IMR-90 (cell line): ENCODE measurements at regions not wholly inside any gene's neighbourhood (a gene's known extent, or its start where the extent isn't known, plus 50 kb on each side); places are given as distances from the start of the nearest gene placed in this dataset.

Experiments
- ATAC-seq: fragments of 200-7000 bp; cut with Tn5 transposase; 2 replicates; pipeline ENCODE4 v1.9.1; 2020; ENCODE audit warnings: low read depth, mild to moderate bottlenecking, moderate library complexity
- BruUV-seq: library from RNA; stranded (reverse); fragments of 400-500 nt; replicated peaks from 2 replicates; lab custom pipeline; 2021; lab: Mats Ljungman, UMichigan
- CTCF ChIA-PET: fragments of 300-600 bp; formaldehyde crosslinking; extraction: SDS; loops from one replicate; lab custom pipeline; 2021; ENCODE audit warnings: antibody characterized with exemption; lab: Yijun Ruan, JAX
- POLR2A ChIA-PET: fragments of 300-600 bp; sonication (Branson Sonifier 250); formaldehyde crosslinking; loops from one replicate; lab custom pipeline; 2022; ENCODE audit warnings: antibody characterized with exemption; ENCODE audit not compliant: unreplicated experiment; lab: Charles Lee
- DNase-seq: peaks from one replicate; pipeline ENCODE4 v3.0.0; 2013
- H2AFZ ChIP-seq: replicated peaks from 2 replicates; pipeline ENCODE3; 2013; ENCODE audit warnings: low read length, mild to moderate bottlenecking; ENCODE audit not compliant: poor library complexity
- H2AK5ac ChIP-seq: 2 replicates; pipeline ENCODE4 v1.6.1; 2013; ENCODE audit warnings: low read depth, low read length, inconsistent platforms
- H2AK9ac ChIP-seq: replicated peaks from 2 replicates; pipeline ENCODE3; 2013; ENCODE audit warnings: mild to moderate bottlenecking, low read depth, low read length, moderate library complexity; ENCODE audit not compliant: poor library complexity
- H2BK120ac ChIP-seq: 2 replicates; pipeline ENCODE4 v1.6.1; 2013; ENCODE audit warnings: low read depth, low read length, inconsistent platforms
- H2BK15ac ChIP-seq: 3 replicates; pipeline ENCODE4 v1.6.1; 2013; ENCODE audit warnings: low read depth, low read length, inconsistent platforms
- H2BK20ac ChIP-seq: 2 replicates; pipeline ENCODE4 v1.6.1; 2013; ENCODE audit warnings: low read depth, mild to moderate bottlenecking, inconsistent platforms, low read length, moderate library complexity
- H2BK5ac ChIP-seq: 2 replicates; pipeline ENCODE4 v1.6.1; 2013; ENCODE audit warnings: mild to moderate bottlenecking, low read depth, low read length, inconsistent platforms; ENCODE audit not compliant: poor library complexity, severe bottlenecking
- H3K14ac ChIP-seq: replicated peaks from 2 replicates; pipeline ENCODE4 v1.6.1; 2013; ENCODE audit warnings: low read depth, low read length, inconsistent platforms
- H3K18ac ChIP-seq: 2 replicates; pipeline ENCODE4 v1.6.1; 2013; ENCODE audit warnings: low read depth, low read length, control low read depth
- H3K23ac ChIP-seq: 2 replicates; pipeline ENCODE4 v1.6.1; 2013; ENCODE audit warnings: low read depth, low read length, inconsistent platforms
- H3K27ac ChIP-seq: 2 replicates; pipeline ENCODE4 v1.5.1; 2013; ENCODE audit warnings: mild to moderate bottlenecking, control low read depth, low read length; ENCODE audit not compliant: insufficient read depth
- H3K27me3 ChIP-seq: 2 replicates; pipeline ENCODE4 v1.6.1; 2013; ENCODE audit warnings: low read length; ENCODE audit not compliant: control insufficient read depth, insufficient read depth
- H3K36me3 ChIP-seq: 2 replicates; pipeline ENCODE4 v1.6.1; 2013; ENCODE audit warnings: low read length, mixed read lengths; ENCODE audit not compliant: control insufficient read depth, insufficient read depth
- H3K4ac ChIP-seq: 2 replicates; pipeline ENCODE4 v1.6.1; 2013; ENCODE audit warnings: low read depth, low read length, inconsistent platforms
- H3K4me1 ChIP-seq: 2 replicates; pipeline ENCODE4 v1.6.1; 2013; ENCODE audit warnings: low read length, mixed read lengths; ENCODE audit not compliant: control insufficient read depth, insufficient read depth
- H3K4me2 ChIP-seq: 2 replicates; pipeline ENCODE4 v1.6.1; 2013; ENCODE audit warnings: low read depth, mild to moderate bottlenecking, control low read depth, low read length, moderate library complexity
- H3K4me3 ChIP-seq: 2 replicates; pipeline ENCODE4 v1.5.1; 2013; ENCODE audit warnings: low read depth, mild to moderate bottlenecking, control low read depth, low read length, moderate library complexity; ENCODE audit not compliant: insufficient read depth
- H3K56ac ChIP-seq: 2 replicates; pipeline ENCODE4 v1.6.1; 2013; ENCODE audit warnings: low read length, inconsistent platforms; ENCODE audit not compliant: insufficient read depth; ENCODE audit errors: extremely low read depth
- H3K79me1 ChIP-seq, 2 experiments: 2 replicates each; pipeline ENCODE4 v1.6.1; 2013; ENCODE audit warnings: low read length in 2 of 2, inconsistent platforms in 1 of 2, low read depth in 1 of 2
- H3K9ac ChIP-seq: 2 replicates; pipeline ENCODE4 v1.6.1; 2013; ENCODE audit warnings: low read depth, low read length, control low read depth
- H3K9me1 ChIP-seq: 2 replicates; pipeline ENCODE4 v1.6.1; 2013; ENCODE audit warnings: low read length, inconsistent platforms; ENCODE audit not compliant: insufficient read depth
- H3K9me3 ChIP-seq: 2 replicates; pipeline ENCODE4 v1.6.1; 2013; ENCODE audit warnings: low read length; ENCODE audit not compliant: control insufficient read depth, insufficient read depth
- H4K20me1 ChIP-seq: 2 replicates; pipeline ENCODE4 v1.6.1; 2013; ENCODE audit warnings: low read length, inconsistent platforms; ENCODE audit not compliant: insufficient read depth
- H4K5ac ChIP-seq: 2 replicates; pipeline ENCODE4 v1.6.1; 2013; ENCODE audit warnings: mild to moderate bottlenecking, low read depth, low read length, control low read depth
- H4K8ac ChIP-seq, 2 experiments: 2 replicates each; pipeline ENCODE4 v1.6.1; 2013; ENCODE audit warnings: low read depth in 2 of 2, low read length in 2 of 2, control low read depth in 1 of 2, inconsistent platforms in 1 of 2
- H4K91ac ChIP-seq: 2 replicates; pipeline ENCODE4 v1.6.1; 2013; ENCODE audit warnings: low read depth, low read length, inconsistent platforms; ENCODE audit not compliant: insufficient read depth
- CEBPB ChIP-seq: IDR thresholded peaks from 2 replicates; pipeline ENCODE4 v1.6.1; 2012; ENCODE audit warnings: low read depth, low read length, improper control_type of control experiment
- CHD1 ChIP-seq: IDR thresholded peaks from 2 replicates; pipeline ENCODE4 v1.6.1; 2012; ENCODE audit warnings: low read depth, low read length, improper control_type of control experiment
- ELK1 ChIP-seq: fragments of 150-350 bp; IDR thresholded peaks from 2 replicates; pipeline ENCODE4 v1.6.1; 2016; ENCODE audit warnings: low read depth, mild to moderate bottlenecking, low read length, moderate library complexity, borderline replicate concordance
- MAFK ChIP-seq: IDR thresholded peaks from 2 replicates; pipeline ENCODE4 v1.6.1; 2012; ENCODE audit warnings: low read depth, low read length, improper control_type of control experiment
- MAZ ChIP-seq: IDR thresholded peaks from 2 replicates; pipeline ENCODE4 v1.6.1; 2012; ENCODE audit warnings: low read depth, mild to moderate bottlenecking, low read length, improper control_type of control experiment, moderate library complexity, borderline replicate concordance
- MXI1 ChIP-seq: IDR thresholded peaks from 2 replicates; pipeline ENCODE4 v1.6.1; 2012; ENCODE audit warnings: low read depth, mild to moderate bottlenecking, low read length, moderate library complexity, borderline replicate concordance
- POLR2A ChIP-seq: IDR thresholded peaks from 2 replicates; pipeline ENCODE4 v1.6.1; 2012; ENCODE audit warnings: mild to moderate bottlenecking, low read depth, low read length
- RCOR1 ChIP-seq: IDR thresholded peaks from 2 replicates; pipeline ENCODE4 v1.6.1; 2012; ENCODE audit warnings: mild to moderate bottlenecking, low read length, improper control_type of control experiment; ENCODE audit not compliant: insufficient replicate concordance
- RFX5 ChIP-seq: IDR thresholded peaks from 2 replicates; pipeline ENCODE4 v1.8.0; 2012; ENCODE audit warnings: low read depth, mild to moderate bottlenecking, low read length, moderate library complexity
- SMC3 ChIP-seq: fragments of 150-350 bp; IDR thresholded peaks from 2 replicates; pipeline ENCODE4 v1.6.1; 2016; ENCODE audit warnings: low read depth, mild to moderate bottlenecking, antibody characterized with exemption, low read length, moderate library complexity
- WGBS, 2 experiments: methylation state at CpG; one replicate each; pipeline versions ENCODE4 v1.1.5 to v1.1.7; 2013; ENCODE audit warnings: missing lambda C conversion rate in 2 of 2; ENCODE audit not compliant: insufficient read length in 1 of 2; ENCODE audit errors: extremely low coverage in 2 of 2; 5-methylcytosine and 5-hydroxymethylcytosine counted together
- dilution Hi-C: fragments of 300-500 bp; cut with HindIII; formaldehyde crosslinking; loops from one replicate; pipeline ENCODE4 v1.14.3; 2018; ENCODE audit warnings: low sequenced_read_pairs; ENCODE audit not compliant: unreplicated experiment
- in situ Hi-C: fragments of 300-500 bp; cut with MboI; formaldehyde crosslinking; loops from 3 replicates; pipeline ENCODE4 v1.14.3; 2019; ENCODE audit warnings: low sequenced_read_pairs, inconsistent platforms, mixed read lengths
- intact Hi-C: fragments of 100-400 bp; cut with micrococcal nuclease; formaldehyde crosslinking; loops from 2 replicates; pipeline ENCODE4 v1.10.0; 2022

DNA sequence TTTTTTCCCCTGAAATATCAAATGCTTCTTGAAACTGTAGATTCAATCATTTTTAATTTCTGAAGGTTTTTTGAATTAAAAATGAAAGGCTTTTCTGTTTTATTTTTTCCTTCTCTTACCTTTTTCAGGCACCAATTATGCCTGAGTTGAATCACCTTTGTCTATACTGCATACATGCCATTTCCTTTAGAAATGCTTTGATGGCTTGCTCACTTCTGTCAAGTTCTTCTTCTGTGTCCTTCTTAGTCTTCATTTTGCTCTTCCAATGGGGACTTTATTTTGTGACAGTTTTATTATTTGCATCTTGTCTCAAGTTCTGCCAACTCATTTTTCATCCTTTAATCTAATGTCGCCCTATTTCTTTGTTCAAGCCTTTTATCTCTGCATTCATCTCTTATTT is 121.9 kb upstream of the PRL start:
- Histone ChIP-seq H2BK120ac (no peak overlapping the region), H3K14ac (no peak overlapping the region), H3K9me3 (peaks cover 7% of the 10 kb centered on the region), H3K27me3 (no peaks in the 10 kb centered on the region), H4K5ac (no peak overlapping the region), H2AK9ac (no peak overlapping the region), H2BK15ac (no peak overlapping the region), H3K9me1 (no peaks in the 10 kb centered on the region), H3K4me1 (no peaks in the 10 kb centered on the region; the same call in 1 of the 2 replicates), H2BK20ac (no peak overlapping the region), H3K4ac (no peak overlapping the region), H3K18ac (no peak overlapping the region), H3K79me1 (no peaks in the 10 kb centered on the region), H4K8ac (no peak overlapping the region), H4K91ac (no peak overlapping the region), H3K23ac (no peak overlapping the region), H3K4me3 (no peak overlapping the region), H3K27ac (no peak overlapping the region), H3K36me3 (no peaks in the 10 kb centered on the region), H3K56ac (no peak overlapping the region), H4K20me1 (no peaks in the 10 kb centered on the region), H2AK5ac (no peak overlapping the region), H2AFZ (no peak overlapping the region), H2BK5ac (no peak overlapping the region), H3K4me2 (no peak overlapping the region), H3K9ac (no peak overlapping the region)
- intact Hi-C loops = no loop called here
- TF ChIP-seq RCOR1 = no peak
- no peak for TF ChIP-seq MAZ
- TF ChIP-seq ELK1 = no peak
- no peak for TF ChIP-seq RFX5
- TF ChIP-seq CEBPB = no peak
- no peak for TF ChIP-seq CHD1
- no peak for TF ChIP-seq SMC3
- TF ChIP-seq MXI1 = no peak
- TF ChIP-seq MAFK = no peak
- no peak for TF ChIP-seq POLR2A
- in situ Hi-C loops = no loop called here
- CTCF ChIA-PET = no interaction called here
- no TSS peak for BruUV-seq
- POLR2A ChIA-PET = no interaction called here
- no CpG with 5 or more reads among the region's 1 CpG for WGBS, 2 experiments
- DNase-seq (no peak), ATAC-seq (no peak)
- dilution Hi-C loops = no loop called here
